HG03139 (cell line): ENCODE measurements at regions not wholly inside any gene's neighbourhood (a gene's known extent, or its start where the extent isn't known, plus 50 kb on each side); places are given as distances from the start of the nearest gene placed in this dataset.

Experiments used
- ATAC-seq: cut with Tn5 transposase; IDR thresholded peaks from one replicate; pipeline ENCODE4 v1.9.1; 2021; ENCODE audit not compliant: unreplicated experiment

- no peak for ATAC-seq
Observed at GRCh38 chr2:146287281-146287680, 1557.5 kb upstream of the ACVR2A start.

GRCh38 chr2:146278881-146279280, 1565.9 kb upstream of the ACVR2A start:
- no peak for ATAC-seq

GRCh38 chr2:146271131-146271831, 1573.5 kb upstream of the ACVR2A start:
- no peak for ATAC-seq

- no peak for ATAC-seq
Observed at GRCh38 chr2:146270618-146271017, 1574.2 kb upstream of the ACVR2A start.

GRCh38 chr2:146267093-146267492, 1577.7 kb upstream of the ACVR2A start:
- no peak for ATAC-seq

- no peak for ATAC-seq
Observed at GRCh38 chr2:146265656-146266055, 1579.2 kb upstream of the ACVR2A start.

- ATAC-seq = no peak
Observed at GRCh38 chr2:146262606-146263005, 1582.2 kb upstream of the ACVR2A start.

- no peak for ATAC-seq
Observed at GRCh38 chr2:146260551-146260950, 1584.3 kb upstream of the ACVR2A start.

- ATAC-seq = no peak
Observed at GRCh38 chr2:146259816-146260215, 1585.0 kb upstream of the ACVR2A start.

GRCh38 chr2:146258071-146258470, 1586.8 kb upstream of the ACVR2A start:
- no peak for ATAC-seq

GRCh38 chr2:146252119-146252518, 1592.7 kb upstream of the ACVR2A start:
- no peak for ATAC-seq

GRCh38 chr2:146251328-146251727, 1593.5 kb upstream of the ACVR2A start:
- no peak for ATAC-seq

GRCh38 chr2:146246736-146247523, 1597.9 kb upstream of the ACVR2A start:
- ATAC-seq = no peak

GRCh38 chr2:146246002-146246735, 1598.7 kb upstream of the ACVR2A start:
- ATAC-seq = no peak

GRCh38 chr2:146244830-146245229, 1600.0 kb upstream of the ACVR2A start:
- no peak for ATAC-seq

GRCh38 chr2:146244131-146244530, 1600.7 kb upstream of the ACVR2A start:
- ATAC-seq = no peak

GRCh38 chr2:146241023-146241422, 1603.8 kb upstream of the ACVR2A start:
- no peak for ATAC-seq

- no peak for ATAC-seq
Observed at GRCh38 chr2:146240391-146240790, 1604.4 kb upstream of the ACVR2A start.

GRCh38 chr2:146239392-146240135, 1605.3 kb upstream of the ACVR2A start:
- no peak for ATAC-seq

- ATAC-seq = no peak
Observed at GRCh38 chr2:146238254-146238966, 1606.4 kb upstream of the ACVR2A start.
